ENCODE measurements at regions not wholly inside any gene's neighbourhood (a gene's known extent, or its start where the extent isn't known, plus 50 kb on each side); places are given as distances from the start of the nearest gene placed in this dataset.
"Not testable (repeated sequence)": the region's sequence is repeated elsewhere in the genome, so short reads cannot be mapped to it uniquely, and the experiment has no call there.

DNA sequence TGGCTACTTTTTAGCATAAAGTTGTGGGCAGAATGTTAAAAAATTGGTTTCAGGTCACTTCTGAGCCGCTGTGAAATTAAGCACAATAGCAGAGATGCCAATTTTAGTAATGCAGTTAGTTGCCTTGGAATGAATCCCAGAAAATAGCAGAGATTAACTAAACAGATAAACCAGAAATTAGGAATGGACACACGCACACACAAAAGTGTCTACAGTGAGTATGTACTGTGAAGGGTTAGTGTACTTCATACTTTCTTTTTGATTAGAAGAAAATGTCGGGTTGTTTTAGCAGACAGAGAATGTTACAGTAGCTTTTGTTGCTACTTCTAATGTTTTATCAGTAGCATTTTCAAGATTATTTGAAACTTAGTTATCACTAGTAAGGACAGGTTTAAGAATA lies 106.7 kb downstream of the LEPR start:
- DNase-seq (ENCODE audit: low read depth in 2 of 2, low spot score in 1 of 2) = no peak

DNA sequence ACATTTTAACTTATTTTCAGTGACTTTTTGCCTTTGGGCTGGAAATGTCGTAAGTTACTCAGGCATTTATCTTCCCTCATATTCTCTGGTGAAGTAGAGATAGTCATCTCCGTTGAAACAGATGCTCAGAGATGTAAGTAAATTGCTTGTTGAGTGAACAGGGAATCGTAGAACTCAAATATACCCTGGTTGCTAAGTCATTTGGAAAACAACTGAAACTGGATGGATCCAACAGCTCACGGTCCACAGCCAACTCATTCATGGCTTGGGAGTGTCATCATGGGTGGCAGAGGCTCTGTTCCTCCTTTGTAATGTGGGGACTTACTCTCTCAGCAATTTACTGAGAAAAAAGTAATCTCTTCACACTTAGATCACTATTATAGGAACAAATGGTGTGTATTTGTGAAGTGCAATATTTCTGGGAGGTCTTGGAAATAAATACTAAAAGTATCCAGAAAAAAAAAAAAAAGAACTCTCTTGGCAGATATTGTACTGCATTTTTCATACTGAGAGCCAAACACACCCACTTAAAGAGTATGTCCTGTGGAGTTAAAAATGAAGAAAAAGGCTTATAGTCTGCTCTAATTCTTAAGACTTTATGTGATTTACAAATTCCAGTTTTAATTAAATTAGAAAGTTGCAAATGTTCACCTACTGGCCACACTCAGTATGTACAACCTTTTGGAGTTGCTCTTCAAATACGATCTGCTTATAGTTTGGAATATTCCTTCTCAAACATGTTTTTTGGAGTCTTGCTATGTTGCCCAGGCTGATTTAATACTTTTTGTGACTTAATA lies 107.4 kb downstream of the LEPR start:
- DNase-seq (ENCODE audit: low read depth in 2 of 2, low spot score in 1 of 2) = no peak

DNA sequence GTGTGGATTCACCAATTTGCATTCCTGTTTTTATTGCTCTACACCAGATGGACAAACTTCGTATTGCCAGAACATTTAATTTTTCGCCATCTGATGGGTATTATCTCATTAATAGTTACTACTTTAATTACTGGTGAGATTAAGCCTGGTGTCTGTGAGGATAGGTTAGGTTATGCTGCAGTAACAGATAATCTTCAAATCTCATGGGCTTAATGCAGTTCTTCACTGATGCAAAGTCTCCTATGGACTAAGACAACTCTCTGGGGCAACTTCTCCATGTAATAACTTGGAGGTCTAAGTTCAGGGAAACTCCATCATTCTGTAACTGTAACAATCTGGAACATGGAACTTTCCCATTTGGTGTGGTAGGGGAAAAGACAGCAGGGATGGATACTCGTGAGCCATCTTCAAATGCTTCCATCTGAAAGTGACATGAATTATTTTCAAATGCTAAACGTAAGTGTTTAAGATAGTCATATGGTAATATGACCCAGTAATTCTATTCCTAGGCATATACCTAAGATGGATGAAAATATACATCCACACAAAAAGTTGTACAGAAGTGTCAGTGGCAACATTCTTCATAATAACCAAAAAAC lies 111.6 kb downstream of the LEPR start:
- no peak for DNase-seq (ENCODE audit: low read depth in 2 of 2, low spot score in 1 of 2)

DNA sequence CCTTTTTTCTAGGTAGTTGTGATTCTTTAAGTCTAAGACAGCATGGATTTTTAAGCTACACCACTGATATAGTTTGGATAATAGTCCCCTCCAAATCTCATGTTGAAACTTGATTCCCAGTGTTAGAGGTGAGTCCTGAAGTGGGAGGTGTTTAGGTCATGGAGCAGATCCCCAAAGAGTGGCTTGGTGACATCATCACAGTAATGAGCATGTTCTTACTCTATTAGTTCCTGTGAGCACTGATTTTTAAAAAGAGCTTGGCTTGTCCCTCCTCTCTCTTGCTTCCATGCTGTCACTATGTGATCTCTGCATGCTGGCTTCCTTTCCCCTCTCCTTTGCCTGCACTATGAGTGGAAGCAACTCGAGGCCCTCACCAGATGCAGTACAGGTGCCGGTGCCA lies 115.5 kb downstream of the LEPR start:
- no peak for DNase-seq (ENCODE audit: low read depth in 2 of 2, low spot score in 1 of 2)

DNA sequence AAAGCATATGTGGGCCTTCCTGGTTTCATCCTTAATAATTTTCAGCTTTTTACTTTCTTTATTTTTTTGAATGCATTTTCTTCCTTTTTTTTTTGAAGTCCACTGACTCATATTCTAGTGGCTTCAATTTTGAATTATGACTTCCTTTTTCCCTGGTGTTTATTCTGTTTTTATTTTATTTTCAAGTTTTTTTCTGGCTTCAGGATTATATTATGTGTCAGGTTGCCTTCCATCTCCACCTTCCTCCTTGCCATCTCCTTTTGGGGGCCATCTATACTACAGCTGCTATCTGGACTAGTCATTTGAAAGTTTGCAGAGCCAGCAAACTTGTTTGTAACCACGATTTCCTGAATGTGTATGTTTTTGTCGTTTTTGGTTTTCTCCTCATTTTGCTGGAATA lies 117.6 kb downstream of the LEPR start:
- DNase-seq (ENCODE audit: low read depth in 2 of 2, low spot score in 1 of 2) = no peak

DNA sequence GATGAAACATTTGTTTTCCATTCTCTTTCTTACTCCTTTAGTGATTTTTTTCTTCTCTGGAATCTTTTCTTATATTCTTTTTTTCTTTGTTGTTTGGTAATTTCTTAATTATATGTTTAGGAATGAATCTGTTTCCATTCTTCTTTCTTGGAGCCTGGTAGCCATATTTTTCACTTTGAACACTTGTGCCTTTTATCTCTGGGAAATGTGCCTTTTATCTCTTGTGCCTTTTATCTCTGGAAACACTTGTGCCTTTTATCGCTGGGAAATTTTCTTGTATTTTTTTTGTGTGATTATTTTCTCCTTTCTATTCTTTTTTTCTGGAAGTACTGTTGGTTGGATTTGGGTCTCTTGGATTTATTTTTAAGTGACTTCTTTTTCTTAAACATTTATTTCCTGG lies 118.2 kb downstream of the LEPR start:
- DNase-seq (ENCODE audit: low read depth in 2 of 2, low spot score in 1 of 2) = no peak

DNA sequence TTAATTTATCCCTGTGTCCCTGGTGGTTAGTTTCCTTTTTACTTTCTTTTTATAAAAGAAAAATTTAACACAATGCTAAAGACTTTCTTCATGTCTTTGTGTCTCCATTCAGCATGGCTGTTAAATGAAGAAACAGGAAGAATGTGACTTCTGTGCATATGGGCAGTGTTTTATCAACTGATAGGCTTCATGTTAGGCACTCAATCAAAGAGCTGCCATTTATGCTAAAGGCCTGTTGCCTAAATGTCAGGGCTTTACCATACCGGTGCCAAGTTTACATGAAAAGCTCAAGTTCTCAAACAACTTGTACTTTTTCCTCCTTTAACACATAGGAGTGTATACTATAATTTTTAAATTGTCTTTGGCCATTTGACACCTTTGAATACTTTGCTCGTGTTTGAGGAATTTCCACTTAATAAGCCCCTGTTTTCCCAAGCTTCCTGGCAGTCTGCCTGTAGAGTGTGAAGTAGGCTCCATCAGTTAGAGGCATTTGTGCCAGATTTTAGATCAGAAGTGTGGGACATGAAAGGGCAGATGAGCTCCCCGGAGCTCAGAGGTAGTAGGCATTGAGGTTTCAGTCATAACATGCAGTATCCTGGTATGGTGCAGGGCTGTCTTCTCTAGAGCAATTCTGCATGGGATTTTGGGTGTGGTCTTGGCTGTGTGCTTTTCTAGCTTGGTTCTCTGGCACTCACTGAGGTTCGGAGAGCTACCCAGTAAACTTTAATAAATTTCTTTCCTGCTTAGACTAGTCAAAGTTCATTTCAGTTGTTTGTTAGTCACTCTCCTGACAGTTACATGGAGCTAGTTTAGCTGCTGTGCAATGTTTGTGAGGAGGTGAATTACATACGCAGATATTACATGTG lies 119.0 kb downstream of the LEPR start:
- DNase-seq (ENCODE audit: low read depth in 2 of 2, low spot score in 1 of 2) = no peak

DNA sequence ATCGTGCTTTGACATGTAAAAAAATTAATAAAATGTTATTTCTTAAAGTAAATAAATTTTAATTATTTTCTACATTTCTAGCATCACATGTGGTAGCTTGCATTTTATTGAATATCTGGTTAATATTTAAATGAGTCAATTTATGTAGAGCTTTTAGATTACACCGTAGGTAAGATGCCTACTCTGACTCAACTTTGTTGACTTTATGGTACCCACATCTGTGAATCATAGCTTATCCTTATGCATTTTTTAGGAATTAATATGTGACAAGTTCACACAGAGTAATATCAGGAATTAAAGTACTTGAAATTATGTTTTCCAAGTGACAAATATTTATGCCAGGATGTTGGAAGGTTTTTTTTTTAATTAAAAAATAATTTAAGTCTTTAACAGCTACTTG lies 120.7 kb downstream of the LEPR start:
- DNase-seq (ENCODE audit: low read depth in 2 of 2, low spot score in 1 of 2) = no peak

DNA sequence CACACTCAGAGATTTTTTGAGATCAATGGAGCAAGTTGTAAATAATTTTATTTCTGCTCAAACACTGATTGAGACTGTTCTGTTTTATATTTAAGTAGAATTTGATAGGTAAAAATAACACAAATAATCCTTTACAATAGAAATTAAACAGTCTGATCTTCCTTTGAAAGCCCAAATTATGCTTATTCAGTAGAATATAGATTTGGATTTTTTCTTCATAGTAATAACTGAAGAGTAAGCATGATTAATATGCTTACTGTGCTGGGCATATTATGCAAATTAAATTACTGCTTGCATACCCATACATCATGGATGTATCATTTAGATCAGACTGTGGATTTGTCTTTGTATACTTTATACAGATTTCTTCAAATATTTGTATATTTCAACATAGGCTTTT lies 121.4 kb downstream of the LEPR start:
- no peak for DNase-seq (ENCODE audit: low read depth in 2 of 2, low spot score in 1 of 2)

DNA sequence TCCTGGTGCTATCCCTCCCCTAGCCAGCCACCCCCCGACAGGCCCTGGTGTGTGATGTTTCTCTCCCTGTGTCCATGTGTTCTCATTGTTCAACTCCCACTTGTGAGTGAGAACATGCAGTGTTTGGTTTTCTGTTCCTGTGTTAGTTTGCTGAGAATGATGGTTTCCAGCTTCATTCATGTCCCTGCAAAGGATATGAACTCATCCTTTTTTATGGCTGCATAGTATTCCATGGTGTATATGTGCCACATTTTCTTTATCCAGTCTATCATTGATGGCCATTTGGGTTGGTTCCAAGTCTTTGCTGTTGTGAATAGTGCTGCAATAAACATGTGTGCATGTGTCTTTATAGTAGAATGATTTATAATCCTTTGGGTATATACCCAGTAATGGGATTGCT lies 122.1 kb downstream of the LEPR start:
- not testable (repeated sequence) for DNase-seq (ENCODE audit: low read depth in 2 of 2, low spot score in 1 of 2)

DNA sequence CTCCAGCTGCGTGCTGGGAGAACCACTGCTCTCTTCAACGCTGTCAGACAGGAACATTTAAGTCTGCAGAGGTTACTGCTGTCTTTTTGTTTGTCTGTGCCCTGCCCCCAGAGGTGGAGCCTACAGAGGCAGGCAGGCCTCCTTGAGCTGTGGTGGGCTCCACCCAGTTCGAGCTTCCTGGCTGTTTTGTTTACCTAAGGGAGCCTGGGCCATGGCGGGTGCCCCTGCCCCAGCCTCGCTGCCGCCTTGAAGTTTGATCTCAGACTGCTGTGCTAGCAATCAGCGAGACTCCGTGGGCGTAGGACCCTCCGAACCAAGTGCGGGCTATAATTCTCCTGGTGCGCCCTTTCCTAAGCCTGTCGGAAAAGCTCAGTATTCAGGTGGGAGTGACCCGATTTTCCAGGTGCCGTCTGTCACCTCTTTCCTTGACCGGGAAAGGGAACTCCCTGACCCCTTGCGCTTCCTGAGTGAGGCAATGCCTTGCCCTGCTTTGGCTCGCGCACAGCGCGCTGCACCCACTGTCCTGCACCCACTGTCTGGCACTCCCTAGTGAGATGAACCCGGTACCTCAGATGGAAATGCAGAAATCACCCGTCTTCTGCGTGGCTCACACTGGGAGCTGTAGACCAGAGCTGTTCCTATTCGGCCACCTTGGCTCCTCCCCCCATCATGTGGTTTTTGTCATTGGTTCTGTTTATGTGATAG lies 130.0 kb downstream of the LEPR start:
- not testable (repeated sequence) for DNase-seq (ENCODE audit: low read depth in 2 of 2, low spot score in 1 of 2)

DNA sequence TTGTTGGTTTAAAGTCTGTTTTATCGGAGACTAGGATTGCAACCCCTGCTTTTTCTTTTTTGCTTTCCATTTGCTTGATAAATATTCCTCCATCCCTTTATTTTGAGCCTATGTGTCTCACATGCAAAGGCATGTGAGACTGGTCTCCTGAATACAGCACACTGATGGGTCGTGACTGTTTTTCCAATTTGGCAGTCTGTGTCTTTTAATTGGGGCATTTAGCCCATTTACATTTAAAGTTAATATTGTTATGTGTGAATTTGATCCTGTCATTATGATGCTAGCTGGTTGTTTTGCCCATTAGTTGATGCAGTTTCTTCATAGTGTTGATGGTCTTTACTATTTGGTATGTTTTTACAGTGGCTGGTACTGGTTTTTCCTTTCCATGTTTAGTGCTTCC lies 132.0 kb downstream of the LEPR start:
- not testable (repeated sequence) for DNase-seq (ENCODE audit: low read depth in 2 of 2, low spot score in 1 of 2)

DNA sequence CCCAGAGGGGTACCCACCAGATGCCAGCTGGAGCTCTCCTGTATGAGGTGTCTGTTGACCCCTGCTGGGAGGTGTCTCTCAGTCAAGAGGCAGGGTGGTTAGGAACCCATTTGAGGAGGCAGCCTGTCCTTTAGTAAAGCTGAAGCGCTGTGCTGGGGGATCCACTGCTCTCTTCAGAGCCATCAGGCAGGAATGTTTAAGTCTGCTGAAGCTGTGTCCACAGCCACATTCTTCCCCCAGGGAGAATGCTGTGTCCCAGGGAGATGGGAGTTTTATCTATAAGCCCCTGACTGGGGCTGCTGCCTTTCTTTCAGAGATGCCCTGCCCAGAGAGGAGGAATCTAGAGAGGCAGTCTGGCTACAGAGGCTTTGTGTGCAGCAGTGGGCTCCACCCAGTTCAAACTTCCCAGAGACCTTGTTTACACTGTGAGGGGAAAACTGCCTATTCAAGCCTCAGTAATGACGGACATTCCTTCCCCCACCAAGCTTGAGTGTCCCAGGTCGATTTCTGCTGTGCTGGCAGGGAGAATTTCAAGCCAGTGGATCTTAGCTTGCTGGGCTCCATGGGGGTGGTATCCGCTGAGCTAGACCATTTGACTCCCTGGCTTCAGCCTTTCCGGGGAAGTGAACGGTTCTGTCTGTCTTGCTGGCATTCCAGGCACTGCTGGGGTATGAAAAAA lies 133.8 kb downstream of the LEPR start:
- DNase-seq (ENCODE audit: low read depth in 2 of 2, low spot score in 1 of 2) = not testable (repeated sequence)

DNA sequence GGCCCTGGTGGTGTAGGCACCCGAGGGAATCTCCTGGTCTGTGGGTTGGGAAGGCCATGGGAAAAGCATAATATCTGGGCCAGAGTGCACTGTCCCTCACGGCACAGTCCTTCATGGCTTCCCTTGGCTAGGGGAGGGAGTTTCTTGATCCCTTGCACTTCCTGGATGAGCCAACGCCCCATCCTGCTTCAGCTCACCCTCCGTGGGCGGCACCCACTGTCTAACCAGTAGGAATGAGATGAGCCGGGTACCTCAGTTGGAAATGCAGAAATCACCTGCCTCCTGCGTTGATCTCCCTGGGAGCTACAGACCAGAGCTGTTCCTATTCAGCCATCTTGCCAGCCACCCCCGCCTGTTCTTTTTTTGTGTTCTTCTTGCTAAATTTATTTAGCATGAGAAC lies 134.4 kb downstream of the LEPR start:
- DNase-seq (ENCODE audit: low read depth in 2 of 2, low spot score in 1 of 2) = no peak

DNA sequence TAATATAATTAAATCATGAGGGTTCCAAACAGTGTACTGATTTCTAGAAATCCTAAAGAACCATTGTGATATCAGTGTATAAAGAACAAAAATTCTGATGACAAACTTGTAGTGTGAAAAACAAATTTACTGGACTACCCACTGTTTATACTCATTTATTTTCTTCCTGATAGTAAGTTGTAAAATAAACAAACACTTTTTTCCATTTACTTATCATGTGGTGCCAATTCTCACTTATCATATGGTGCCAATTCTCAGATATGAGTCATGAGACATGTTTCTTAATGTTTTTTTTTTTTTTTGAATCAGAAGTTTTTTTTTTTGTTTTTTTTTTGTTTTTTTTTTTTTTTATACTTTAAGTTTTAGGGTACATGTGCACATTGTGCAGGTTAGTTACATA lies 137.7 kb downstream of the LEPR start:
- no peak for DNase-seq (ENCODE audit: low read depth in 2 of 2, low spot score in 1 of 2)

DNA sequence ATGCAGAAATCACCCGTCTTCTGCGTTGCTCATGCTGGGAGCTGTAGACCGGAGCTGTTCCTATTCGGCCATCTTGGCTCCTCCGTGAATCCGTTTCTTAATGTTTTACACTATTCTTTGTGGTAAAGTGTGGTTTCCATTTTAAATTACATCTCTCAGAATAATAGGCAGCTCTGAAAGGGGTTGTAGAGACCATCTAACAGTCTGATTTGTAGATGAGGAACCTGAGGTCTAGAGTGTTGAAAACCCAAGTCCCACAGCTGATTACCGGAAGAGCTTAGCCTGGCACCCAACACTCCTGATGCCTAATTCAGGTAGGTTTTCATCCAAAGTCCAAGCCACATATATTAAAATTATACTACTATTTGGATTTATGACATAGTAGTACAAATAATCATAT lies 144.0 kb downstream of the LEPR start:
- no peak for DNase-seq (ENCODE audit: low read depth in 2 of 2, low spot score in 1 of 2)

DNA sequence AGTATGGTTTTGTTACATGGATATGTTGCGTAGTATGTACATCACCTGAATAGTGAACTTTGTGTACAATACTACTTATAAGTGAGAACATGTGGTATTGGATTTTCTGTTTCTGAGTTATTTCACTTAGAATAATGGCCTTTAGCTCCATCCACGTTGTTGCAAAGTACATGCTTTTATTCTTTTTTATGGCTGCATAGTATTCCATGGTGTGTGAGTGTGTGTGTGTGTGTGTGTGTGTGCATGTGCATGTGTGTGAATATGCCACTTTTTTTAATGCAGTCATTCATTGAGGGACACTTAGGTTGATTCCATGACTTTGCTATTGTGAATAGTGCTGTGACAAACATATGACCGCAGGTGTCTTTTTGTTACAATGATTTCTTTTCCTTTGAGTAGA lies 147.8 kb downstream of the LEPR start:
- DNase-seq (ENCODE audit: low read depth in 2 of 2, low spot score in 1 of 2) = no peak

DNA sequence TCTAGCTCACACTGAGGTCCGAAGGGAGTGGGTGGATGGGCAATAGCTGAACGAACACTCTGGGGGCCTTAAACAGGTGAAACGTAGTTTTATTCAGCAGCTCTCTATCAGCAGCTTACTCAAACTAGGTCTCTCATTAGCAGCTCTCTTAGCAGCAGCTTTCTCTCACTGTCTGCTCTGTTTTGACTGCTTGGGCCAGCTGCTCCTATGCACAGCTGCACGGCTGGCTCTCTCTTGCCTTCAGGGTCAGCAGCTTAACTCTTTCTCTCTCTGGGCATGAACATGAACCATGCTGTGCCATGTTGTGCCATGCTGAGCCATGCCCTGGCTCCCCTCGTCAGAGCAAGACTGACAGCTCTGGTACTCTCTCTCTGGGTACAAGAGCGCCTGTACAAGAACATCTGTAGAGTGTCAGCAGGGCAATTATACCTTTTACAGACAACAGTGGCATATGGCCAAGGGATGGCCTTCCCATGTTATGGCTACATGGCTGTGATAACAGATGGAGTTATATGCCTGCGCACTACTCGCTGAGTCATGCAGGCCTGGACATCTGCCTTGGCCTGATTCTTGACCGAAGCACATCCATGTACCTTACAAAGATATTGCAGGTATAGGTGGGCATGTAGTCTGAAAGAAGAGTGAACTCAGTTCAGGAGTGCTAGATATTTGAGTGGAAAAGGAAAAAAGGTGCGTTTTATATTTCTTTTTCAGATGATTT lies 152.4 kb downstream of the LEPR start:
- DNase-seq (ENCODE audit: low read depth in 2 of 2, low spot score in 1 of 2) = no peak

DNA sequence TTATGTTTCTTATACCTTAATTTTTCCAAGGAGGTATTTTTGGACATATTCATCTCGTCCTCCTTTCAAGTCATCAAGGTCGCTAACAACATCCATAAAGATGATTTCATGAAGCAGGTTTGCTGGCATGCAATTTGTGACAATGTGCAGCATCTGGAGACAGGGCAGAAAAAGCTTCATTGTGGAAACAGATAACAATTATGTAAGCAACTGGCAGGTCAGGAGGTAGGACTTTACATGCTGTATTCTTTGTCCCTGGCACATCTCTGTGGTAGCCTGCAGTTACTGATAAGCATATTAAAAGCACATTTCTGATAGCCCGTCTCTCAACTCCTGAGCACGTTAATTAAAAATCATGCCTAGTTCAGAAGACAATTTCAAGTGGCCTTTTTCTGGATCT lies 156.8 kb downstream of the LEPR start:
- no peak for DNase-seq (ENCODE audit: low read depth in 2 of 2, low spot score in 1 of 2)

DNA sequence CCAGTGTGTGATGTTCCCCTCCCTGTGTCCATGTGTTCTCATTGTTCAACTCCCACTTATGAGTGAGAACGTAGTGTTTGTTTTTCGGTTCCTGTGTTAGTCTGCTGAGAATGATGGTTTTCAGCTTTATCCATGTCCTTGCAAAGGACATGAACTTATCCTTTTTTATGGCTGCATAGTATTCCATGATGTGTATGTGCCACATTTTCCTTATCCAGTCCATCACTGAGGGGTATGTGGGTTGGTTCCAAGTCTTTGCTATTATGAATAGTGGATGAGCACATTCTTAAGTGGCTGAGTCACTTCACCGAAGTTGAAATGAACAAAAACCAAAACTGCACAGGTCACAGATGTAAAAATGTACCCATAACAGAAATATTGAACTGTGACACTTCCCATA lies 157.5 kb downstream of the LEPR start:
- DNase-seq (ENCODE audit: low read depth in 2 of 2, low spot score in 1 of 2) = not testable (repeated sequence)
